HT1080 (cell line): ENCODE measurements at regions not wholly inside any gene's neighbourhood (a gene's known extent, or its start where the extent isn't known, plus 50 kb on each side); places are given as distances from the start of the nearest gene placed in this dataset.
A peak's percentile ranks its signal among the peaks of the same experiment; 100 is the strongest.

Experiments used
- DNase-seq: peaks from one replicate; pipeline ENCODE4 v3.0.0-alpha.2; 2015; ENCODE audit warnings: low read depth

GRCh38 chr3:117750674-117751269 lies 1041.2 kb downstream of the TUSC7 start:
- no peak for DNase-seq

- DNase-seq: no peak
Measured at GRCh38 chr3:117751651-117752050, 1042.1 kb downstream of the TUSC7 start.

DNA sequence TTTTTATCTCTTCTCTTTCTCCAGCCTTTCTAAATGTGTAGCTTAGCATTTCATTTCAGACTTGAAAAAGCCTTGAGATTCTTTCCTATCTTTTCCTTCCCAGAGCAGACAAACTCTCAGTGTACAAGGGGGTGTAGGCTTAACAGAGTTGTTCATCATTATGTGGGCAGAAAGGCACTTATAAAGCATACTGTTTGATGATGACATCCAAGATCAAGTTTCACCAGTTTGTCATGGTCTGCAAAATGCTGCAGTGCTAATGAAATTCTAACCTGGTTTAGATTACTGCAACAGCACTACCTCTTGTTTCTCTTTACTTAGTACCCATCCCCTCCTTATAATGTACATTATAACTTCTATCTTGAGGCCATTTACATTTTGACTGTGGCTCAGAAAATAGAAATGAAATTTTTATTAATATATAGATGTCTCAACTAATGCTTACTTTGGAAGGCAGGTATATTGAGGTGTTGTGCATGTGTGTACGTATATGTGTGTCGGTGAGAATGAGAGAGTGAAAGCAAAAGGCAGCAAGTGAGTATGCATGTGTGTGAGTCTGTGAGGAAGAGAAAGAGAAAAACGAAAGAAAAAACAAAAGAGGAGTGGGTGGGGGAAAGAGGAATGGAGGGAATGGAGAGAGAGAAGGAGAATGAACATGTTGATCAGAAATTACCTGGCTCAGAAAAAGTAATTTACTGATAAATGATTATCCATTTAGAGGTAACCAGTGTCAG lies 1043.6 kb downstream of the TUSC7 start:
- DNase-seq: peak; percentile 61

- DNase-seq: no peak
Measured at GRCh38 chr3:117754058-117754457, 1044.5 kb downstream of the TUSC7 start.

GRCh38 chr3:117754841-117755240 lies 1045.3 kb downstream of the TUSC7 start:
- DNase-seq: no peak

- no peak for DNase-seq
Measured at GRCh38 chr3:117756563-117756962, 1047.0 kb downstream of the TUSC7 start.

GRCh38 chr3:117761703-117762620 lies 1052.4 kb downstream of the TUSC7 start:
- DNase-seq: no peak

GRCh38 chr3:117762621-117763037 lies 1053.0 kb downstream of the TUSC7 start:
- DNase-seq: no peak

DNA sequence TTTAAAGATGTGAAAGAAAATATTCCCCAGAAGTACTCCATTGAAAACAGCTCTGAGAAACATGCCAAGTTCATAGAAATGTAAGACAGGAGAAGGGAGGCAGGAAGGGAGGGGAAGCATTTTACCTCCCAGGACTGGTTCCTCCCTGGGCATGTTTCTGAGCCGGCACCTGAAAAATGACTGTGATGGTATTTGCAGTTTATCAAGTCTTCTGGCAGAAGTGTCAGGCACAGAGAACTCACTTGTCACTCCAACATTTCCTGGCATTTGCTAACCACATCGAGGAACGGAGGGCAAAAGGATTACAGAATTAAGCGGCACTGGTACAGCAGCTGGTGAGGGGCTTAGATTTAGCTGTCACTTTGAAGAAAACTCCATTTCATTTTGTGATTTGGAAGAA lies 1054.0 kb downstream of the TUSC7 start:
- no peak for DNase-seq

GRCh38 chr3:117768581-117768980 lies 1059.0 kb downstream of the TUSC7 start:
- DNase-seq: no peak

DNA sequence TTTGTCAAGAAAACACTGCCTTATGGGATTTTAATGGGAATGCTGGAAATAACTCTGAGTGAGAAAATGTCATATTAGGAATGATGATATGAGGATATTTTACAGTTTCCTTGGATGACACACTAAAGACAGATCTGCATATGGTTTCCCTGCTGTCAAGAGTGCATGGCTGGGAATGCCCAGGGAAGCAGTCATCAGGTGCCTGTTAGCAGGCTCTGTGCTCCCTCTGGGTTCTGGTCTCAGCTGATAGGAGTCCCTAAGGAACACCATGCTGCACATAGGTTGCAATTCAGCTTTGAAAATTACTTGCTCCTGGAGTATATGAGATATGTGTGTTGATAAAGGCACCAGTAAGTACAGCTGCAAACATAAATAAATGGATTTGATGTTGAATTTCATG lies 1064.6 kb downstream of the TUSC7 start:
- no peak for DNase-seq

DNA sequence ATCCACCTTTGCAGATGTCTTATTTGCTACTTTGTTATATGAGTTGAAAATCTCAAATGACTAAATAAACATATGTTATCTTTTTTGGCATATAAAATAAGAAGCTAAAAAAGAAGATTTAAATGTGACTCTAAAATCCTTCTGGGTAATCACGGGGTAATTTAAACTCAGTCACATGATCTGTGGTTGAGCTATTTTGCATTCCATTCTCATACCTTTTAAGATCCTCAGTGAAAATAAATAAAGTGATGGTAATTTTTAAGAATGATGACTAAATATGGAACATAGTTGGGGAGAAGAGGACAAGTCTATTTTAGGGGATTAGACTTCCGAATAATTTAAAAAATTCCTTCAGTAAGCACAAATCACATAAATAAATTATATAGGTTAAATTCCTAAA lies 1076.8 kb downstream of the TUSC7 start:
- DNase-seq: no peak

GRCh38 chr3:117788061-117788460 lies 1078.5 kb downstream of the TUSC7 start:
- DNase-seq: peak; percentile 54

- no peak for DNase-seq
Measured at GRCh38 chr3:117788506-117788905, 1078.9 kb downstream of the TUSC7 start.

- DNase-seq: no peak
Measured at GRCh38 chr3:117790235-117790987, 1080.8 kb downstream of the TUSC7 start.

GRCh38 chr3:117793622-117794265 lies 1084.2 kb downstream of the TUSC7 start:
- no peak for DNase-seq

DNA sequence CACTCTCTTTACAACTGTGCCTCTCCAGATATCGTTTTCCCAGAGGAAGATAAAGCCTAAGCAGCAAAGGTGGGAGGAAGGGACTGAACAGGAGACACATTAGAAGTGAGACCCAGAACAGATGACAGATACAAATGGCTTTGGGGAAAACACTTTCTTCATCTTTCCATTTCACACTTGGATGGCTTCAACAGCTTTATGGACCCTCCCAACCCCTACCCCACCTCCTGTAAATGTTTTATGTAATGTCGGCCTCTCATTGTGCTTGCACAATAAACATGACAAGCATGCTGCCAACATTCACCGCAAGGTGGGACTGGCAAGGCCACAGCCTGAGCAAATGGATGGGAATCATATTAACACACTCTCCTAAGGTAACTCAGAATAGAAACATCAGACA lies 1088.6 kb downstream of the TUSC7 start:
- DNase-seq: no peak

DNA sequence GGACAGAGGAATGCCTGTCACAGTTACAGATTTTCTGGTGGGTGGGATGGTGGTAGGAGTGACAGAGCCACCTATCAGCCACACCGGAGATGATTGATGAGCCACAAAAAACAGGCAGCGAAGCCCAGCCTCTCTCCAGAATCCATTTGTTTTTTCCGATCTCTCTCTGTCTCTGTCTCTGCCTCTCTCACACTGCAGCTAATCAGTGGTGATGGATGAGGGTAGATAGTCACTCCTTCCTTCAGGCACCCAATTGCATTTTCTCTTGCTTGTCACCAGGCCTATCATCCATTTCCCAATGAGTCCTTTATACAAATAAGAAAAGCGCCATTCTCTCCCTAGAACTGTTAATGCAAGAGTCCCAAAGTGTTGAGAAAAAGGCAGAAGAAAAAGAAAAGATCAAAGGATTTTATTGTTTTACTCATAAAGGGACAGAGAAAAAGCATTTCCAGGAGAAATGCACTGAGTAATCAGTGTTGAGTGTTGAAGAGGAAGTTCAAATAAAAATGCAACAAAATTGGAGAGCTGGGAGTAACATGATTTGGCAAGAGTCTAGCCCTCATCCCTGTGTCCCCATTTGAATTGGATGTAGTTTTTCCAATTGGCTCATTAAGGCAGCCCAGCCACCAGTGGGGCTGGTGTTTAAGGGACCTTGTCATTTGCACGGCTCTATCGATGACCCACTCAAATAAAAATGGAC lies 1089.3 kb downstream of the TUSC7 start:
- DNase-seq: no peak

DNA sequence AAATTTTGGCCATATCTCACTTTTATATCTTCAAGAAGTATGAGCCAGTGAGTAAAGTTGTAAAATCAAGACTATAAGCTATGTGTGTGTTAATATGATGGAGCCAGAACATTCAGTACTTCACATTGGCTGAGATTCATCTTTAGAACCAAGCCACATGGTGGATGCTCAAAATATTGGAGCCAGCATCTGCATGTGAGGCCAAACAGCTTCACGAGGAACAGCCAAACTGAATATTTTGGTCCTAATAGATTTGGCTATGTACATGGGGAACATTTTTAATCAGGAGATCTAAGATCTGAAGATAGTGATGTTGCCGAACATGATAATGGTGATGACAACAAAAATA lies 1089.8 kb downstream of the TUSC7 start:
- no peak for DNase-seq

- no peak for DNase-seq
Measured at GRCh38 chr3:117801912-117802239, 1092.3 kb downstream of the TUSC7 start.
